Glomerular visceral epithelial cell (primary cell): ENCODE measurements at regions not wholly inside any gene's neighbourhood (a gene's known extent, or its start where the extent isn't known, plus 50 kb on each side); places are given as distances from the start of the nearest gene placed in this dataset.

Experiments used
- DNase-seq: peaks from one replicate; pipeline ENCODE4 v3.0.0-alpha.2; 2016; ENCODE audit errors: extremely low spot score

- no peak for DNase-seq
Observed at GRCh38 chr7:68980011-68980410, 618.3 kb upstream of the AUTS2 start.

- DNase-seq, result peak; percentile 47
Observed at GRCh38 chr7:68980432-68980831, 617.8 kb upstream of the AUTS2 start.

GRCh38 chr7:68984306-68984705, 614.0 kb upstream of the AUTS2 start:
- no peak for DNase-seq

- DNase-seq, result no peak
Observed at GRCh38 chr7:68994841-68995240, 603.4 kb upstream of the AUTS2 start.

- no peak for DNase-seq
Observed at GRCh38 chr7:68998136-68998535, 600.1 kb upstream of the AUTS2 start.

- peak; percentile 29 for DNase-seq
Observed at GRCh38 chr7:69002416-69002815, 595.9 kb upstream of the AUTS2 start.

- DNase-seq, result no peak
Observed at GRCh38 chr7:69012149-69012548, 586.1 kb upstream of the AUTS2 start.

- DNase-seq, result no peak
Observed at GRCh38 chr7:69017208-69017607, 581.1 kb upstream of the AUTS2 start.

GRCh38 chr7:69018200-69018599, 580.1 kb upstream of the AUTS2 start:
- no peak for DNase-seq

- DNase-seq, result no peak
Observed at GRCh38 chr7:69019437-69019836, 578.8 kb upstream of the AUTS2 start.

- DNase-seq, result no peak
Observed at GRCh38 chr7:69020536-69020935, 577.7 kb upstream of the AUTS2 start.

- DNase-seq, result no peak
Observed at GRCh38 chr7:69025249-69025648, 573.0 kb upstream of the AUTS2 start.

- DNase-seq, result no peak
Observed at GRCh38 chr7:69032848-69033247, 565.4 kb upstream of the AUTS2 start.

- no peak for DNase-seq
Observed at GRCh38 chr7:69035826-69036225, 562.4 kb upstream of the AUTS2 start.

GRCh38 chr7:69036301-69036700, 562.0 kb upstream of the AUTS2 start:
- DNase-seq, result no peak

GRCh38 chr7:69038915-69039314, 559.4 kb upstream of the AUTS2 start:
- no peak for DNase-seq

- DNase-seq, result no peak
Observed at GRCh38 chr7:69042138-69042537, 556.1 kb upstream of the AUTS2 start.

- no peak for DNase-seq
Observed at GRCh38 chr7:69047151-69047754, 551.0 kb upstream of the AUTS2 start.

- peak; percentile 0 for DNase-seq
Observed at GRCh38 chr7:69049326-69049725, 548.9 kb upstream of the AUTS2 start.

GRCh38 chr7:69052447-69052846, 545.8 kb upstream of the AUTS2 start:
- no peak for DNase-seq

- no peak for DNase-seq
Observed at GRCh38 chr7:69060516-69060915, 537.8 kb upstream of the AUTS2 start.

GRCh38 chr7:69062020-69062765, 536.1 kb upstream of the AUTS2 start:
- DNase-seq, result no peak

GRCh38 chr7:69067397-69067796, 530.9 kb upstream of the AUTS2 start:
- DNase-seq, result no peak

- no peak for DNase-seq
Observed at GRCh38 chr7:69070476-69070875, 527.8 kb upstream of the AUTS2 start.
